Left renal cortex interstitium (tissue), 4 donors: ENCODE measurements at regions not wholly inside any gene's neighbourhood (a gene's known extent, or its start where the extent isn't known, plus 50 kb on each side); places are given as distances from the start of the nearest gene placed in this dataset.

Experiments
- DNase-seq, 4 donors: peaks; one replicate each; pipeline ENCODE4 v3.0.0-alpha.2; 2013; ENCODE audit warnings: low read depth in 4 of 4, low spot score in 2 of 4, missing footprints in 1 of 4

GRCh38 chr3:162170581-162170980, 674.0 kb downstream of the OTOL1 start:
- no peak for DNase-seq

- no peak for DNase-seq
Observed at GRCh38 chr3:162171970-162172369, 675.4 kb downstream of the OTOL1 start.

DNA sequence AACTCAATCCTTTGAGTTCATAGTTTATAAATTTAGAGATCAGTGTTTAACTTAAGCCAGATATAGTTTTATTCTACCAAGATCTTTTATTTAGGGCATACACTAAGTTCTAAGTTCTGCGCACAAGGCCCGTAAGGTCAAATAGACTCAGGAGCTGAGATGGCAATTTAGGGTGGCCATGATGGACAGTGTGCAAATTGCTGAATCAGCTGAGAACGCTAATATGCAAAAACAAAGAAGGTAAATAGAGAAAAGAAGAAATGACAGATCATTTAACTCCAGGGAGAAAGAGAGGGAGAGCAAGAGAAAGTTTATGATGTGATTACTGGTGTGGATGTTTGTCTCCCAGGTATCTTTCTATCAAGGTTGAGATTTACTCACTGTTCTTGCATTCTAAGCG, 678.5 kb downstream of the OTOL1 start:
- DNase-seq, result no peak

DNA sequence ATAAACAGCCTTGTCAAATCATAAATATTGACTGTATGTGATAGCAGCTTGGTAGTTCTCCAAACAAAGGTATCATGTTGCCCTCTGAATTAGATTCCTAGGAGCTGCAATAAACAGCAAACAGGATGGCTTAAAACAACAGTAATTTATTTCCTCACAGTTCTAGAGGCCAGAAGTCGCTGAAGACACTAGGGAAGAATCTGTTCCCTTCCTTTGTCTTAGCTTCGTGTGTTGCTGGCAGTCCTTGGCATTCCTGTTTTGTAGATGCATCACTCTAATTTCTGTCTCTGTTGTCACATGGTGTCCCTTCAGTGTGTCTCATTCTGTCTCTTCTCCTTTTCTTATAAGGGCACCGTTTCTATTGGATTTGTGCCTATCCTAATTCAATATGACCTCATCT, 679.3 kb downstream of the OTOL1 start:
- DNase-seq, result no peak

- DNase-seq, result no peak
Observed at GRCh38 chr3:162183440-162183839, 686.8 kb downstream of the OTOL1 start.

DNA sequence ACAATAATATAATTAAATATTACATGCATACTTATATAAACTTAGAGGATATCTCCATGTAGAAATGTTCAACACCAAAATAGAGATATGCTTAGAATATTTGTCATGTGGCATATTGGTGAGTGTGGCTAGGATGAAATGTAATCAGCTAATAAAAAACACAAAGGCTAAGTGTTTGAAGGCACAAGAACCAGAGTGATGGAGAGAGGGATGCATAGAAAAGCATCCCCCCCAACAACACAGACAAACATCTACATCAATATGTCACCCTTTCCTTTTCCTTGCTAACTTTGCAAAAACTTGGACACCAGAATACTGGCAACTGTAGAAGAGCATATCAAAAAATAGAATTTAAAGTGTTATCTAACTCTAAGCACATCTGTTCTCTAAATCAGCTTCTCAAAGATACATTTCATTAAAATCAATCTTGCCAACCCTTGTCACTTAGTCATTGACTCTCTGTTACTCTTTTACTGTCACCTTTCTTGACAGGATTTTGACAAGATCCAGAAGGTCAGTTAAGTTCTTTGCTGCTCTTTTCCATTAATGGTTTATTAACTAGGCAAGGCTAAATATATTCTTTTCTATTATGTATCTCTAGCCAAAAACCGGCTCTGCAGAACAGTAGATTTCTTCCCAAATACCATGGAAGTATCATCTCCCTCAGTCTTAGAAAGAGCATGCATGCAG, 695.9 kb downstream of the OTOL1 start:
- no peak for DNase-seq

- DNase-seq, result no peak
Observed at GRCh38 chr3:162193148-162194095, 696.8 kb downstream of the OTOL1 start.

- DNase-seq, result no peak
Observed at GRCh38 chr3:162195147-162195546, 698.5 kb downstream of the OTOL1 start.

- no peak for DNase-seq
Observed at GRCh38 chr3:162196964-162197363, 700.4 kb downstream of the OTOL1 start.

DNA sequence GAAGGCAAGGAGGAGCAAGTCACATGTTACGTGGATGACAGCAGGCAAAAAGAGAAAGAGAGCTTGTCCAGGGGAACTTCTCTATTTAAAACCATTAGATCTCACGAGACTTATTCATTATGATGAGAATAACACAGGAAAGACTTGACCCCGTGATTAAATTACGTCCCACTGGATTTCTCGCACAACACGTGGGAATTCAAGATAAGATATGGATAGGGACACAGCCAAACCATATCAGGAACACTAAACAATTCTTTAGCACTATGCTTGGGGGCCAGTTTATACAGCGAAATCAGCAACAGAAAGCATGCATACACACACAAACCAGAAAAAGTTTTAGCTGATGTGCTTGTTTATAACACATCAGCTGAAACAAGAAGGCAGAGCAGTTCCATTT, 704.2 kb downstream of the OTOL1 start:
- no peak for DNase-seq

GRCh38 chr3:162206648-162207047, 710.0 kb downstream of the OTOL1 start:
- no peak for DNase-seq

- no peak for DNase-seq
Observed at GRCh38 chr3:162211470-162211869, 714.9 kb downstream of the OTOL1 start.

- no peak for DNase-seq
Observed at GRCh38 chr3:162213196-162213595, 716.6 kb downstream of the OTOL1 start.

DNA sequence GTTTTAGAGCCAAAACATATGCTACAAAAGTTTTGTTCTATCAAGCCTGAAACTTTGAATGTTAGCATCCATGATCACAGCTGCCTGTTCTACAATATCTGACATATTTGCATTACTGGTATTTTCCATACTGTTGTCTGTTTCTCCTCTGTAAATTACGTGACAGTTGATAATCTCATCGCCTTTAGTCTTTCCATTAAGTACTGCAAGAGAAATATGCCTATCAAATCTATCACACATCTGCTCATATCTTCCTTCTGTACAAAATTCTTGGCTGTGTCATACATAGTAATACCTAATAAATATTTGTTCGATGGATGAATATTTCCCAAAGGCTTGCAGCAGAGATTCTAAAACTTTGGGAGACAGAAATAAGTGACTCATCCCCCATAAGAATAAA, 717.3 kb downstream of the OTOL1 start:
- DNase-seq, result no peak

- no peak for DNase-seq
Observed at GRCh38 chr3:162217647-162218046, 721.0 kb downstream of the OTOL1 start.

GRCh38 chr3:162218479-162218878, 721.9 kb downstream of the OTOL1 start:
- no peak for DNase-seq

- no peak for DNase-seq
Observed at GRCh38 chr3:162224746-162225145, 728.1 kb downstream of the OTOL1 start.

- DNase-seq, result no peak
Observed at GRCh38 chr3:162236949-162237348, 740.3 kb downstream of the OTOL1 start.

DNA sequence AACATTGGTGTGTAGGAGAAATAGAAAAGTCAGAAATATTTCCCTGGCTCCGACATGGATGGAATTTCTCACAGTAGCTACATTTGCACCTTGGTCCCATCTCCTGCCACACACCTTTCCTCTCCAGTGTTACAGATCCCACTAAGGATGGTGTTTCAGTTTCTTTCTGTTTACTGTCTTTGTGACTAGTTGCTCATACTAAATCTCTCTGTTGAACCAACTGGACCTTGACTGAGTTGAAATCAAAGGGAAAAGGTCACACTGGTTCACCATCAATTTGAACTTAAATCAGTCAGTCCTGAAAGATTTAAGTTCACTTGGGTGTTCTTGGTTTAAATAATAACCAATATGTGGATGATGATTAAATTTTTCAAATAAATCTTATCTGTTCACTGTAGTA, 754.2 kb downstream of the OTOL1 start:
- no peak for DNase-seq

GRCh38 chr3:162262129-162262528, 765.5 kb downstream of the OTOL1 start:
- no peak for DNase-seq

DNA sequence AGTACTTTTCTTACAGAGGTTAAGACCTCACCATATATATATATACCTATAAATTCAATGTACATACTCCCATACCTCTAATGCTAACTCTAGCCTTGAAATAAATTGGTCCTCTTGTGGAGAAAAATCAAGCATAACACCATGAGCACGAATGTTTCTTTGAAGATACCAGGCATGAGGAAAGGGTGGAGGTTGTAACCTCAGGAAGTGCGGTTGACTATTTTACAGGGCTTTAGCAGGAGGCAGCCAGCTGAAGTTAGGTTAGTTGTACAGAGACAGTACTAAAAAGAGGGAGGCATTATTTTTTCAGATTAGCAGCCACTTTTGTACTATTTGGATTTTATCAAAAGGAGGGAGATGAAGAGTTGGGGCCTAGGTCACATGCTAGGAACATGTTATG, 767.0 kb downstream of the OTOL1 start:
- DNase-seq, result no peak
